Activated CD8-positive, alpha-beta T cell treated with anti-CD3 and anti-CD28 coated beads for 36 hours (primary cell): ENCODE measurements at regions not wholly inside any gene's neighbourhood (a gene's known extent, or its start where the extent isn't known, plus 50 kb on each side); places are given as distances from the start of the nearest gene placed in this dataset.

Experiments
- ATAC-seq: fragments of 200-7000 bp; cut with Tn5 transposase; one replicate; pipeline ENCODE4 v1.10.0; 2021; ENCODE audit warnings: mild to moderate bottlenecking, moderate library complexity
- CTCF ChIA-PET: fragments of 350-600 bp; sonication (Branson Sonifier 250); formaldehyde crosslinking; loops from one replicate; lab custom pipeline; 2021; ENCODE audit warnings: antibody characterized with exemption; lab: Charles Lee
- POLR2A ChIA-PET: fragments of 350-600 bp; sonication (Branson Sonifier 250); formaldehyde crosslinking; loops from one replicate; lab custom pipeline; 2021; ENCODE audit warnings: antibody characterized with exemption; lab: Charles Lee
- DNase-seq: peaks from one replicate; pipeline ENCODE4 v3.0.0-alpha.2; 2020
- H3K27ac Mint-ChIP-seq: one replicate; pipeline ENCODE4 v1.8.0; 2021; ENCODE audit warnings: mild to moderate bottlenecking, mixed read lengths
- H3K27me3 Mint-ChIP-seq: one replicate; pipeline ENCODE4 v1.8.0; 2021; ENCODE audit warnings: mixed read lengths
- H3K36me3 Mint-ChIP-seq: one replicate; pipeline ENCODE4 v1.8.0; 2021; ENCODE audit warnings: low read depth, mixed read lengths
- H3K4me1 Mint-ChIP-seq: one replicate; pipeline ENCODE4 v1.8.0; 2021; ENCODE audit warnings: low read depth, mixed read lengths
- H3K4me3 Mint-ChIP-seq: one replicate; pipeline ENCODE4 v1.8.0; 2021; ENCODE audit warnings: mild to moderate bottlenecking, moderate library complexity, mixed read lengths
- H3K9me3 Mint-ChIP-seq: one replicate; pipeline ENCODE4 v1.8.0; 2021; ENCODE audit warnings: mixed read lengths
- intact Hi-C: fragments of 100-400 bp; cut with micrococcal nuclease; formaldehyde crosslinking; loops from one replicate; pipeline ENCODE4 v1.10.0; 2022
- TF ChIP-seq, protein P1 (sequence below): fragments of 200-600 bp; IDR thresholded peaks from one replicate; pipeline ENCODE4 v1.8.0; 2022; ENCODE audit warnings: antibody characterized with exemption, mild to moderate bottlenecking

DNA sequence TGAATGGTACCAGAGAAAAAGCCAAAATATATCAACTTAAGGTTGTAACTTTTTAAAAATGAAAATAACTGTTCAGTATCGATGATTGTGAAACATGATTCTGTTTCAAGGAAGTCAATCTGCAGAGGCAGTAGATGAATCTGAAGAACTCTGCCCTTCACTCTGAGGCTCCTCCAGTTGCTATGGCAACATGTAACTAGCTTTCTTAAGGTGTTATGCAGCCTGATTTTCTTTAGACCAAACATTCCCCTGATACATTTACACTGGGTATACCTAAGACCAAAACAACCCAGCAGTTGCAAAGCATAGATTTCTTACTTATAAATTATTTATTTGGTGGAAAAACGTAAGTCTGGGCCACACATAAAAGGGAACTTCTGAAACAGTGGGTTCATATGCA is 133.6 kb upstream of the RASGEF1B start:
- ATAC-seq (no peak), DNase-seq (no peak)
- Mint-ChIP-seq H3K4me1 (peaks cover 8% of the 10 kb centered on the region), H3K27me3 (no peaks in the 10 kb centered on the region), H3K36me3 (no peaks in the 10 kb centered on the region), H3K9me3 (no peaks in the 10 kb centered on the region), H3K4me3 (no peak overlapping the region), H3K27ac (no peak overlapping the region)
- TF ChIP-seq, protein P1, sequence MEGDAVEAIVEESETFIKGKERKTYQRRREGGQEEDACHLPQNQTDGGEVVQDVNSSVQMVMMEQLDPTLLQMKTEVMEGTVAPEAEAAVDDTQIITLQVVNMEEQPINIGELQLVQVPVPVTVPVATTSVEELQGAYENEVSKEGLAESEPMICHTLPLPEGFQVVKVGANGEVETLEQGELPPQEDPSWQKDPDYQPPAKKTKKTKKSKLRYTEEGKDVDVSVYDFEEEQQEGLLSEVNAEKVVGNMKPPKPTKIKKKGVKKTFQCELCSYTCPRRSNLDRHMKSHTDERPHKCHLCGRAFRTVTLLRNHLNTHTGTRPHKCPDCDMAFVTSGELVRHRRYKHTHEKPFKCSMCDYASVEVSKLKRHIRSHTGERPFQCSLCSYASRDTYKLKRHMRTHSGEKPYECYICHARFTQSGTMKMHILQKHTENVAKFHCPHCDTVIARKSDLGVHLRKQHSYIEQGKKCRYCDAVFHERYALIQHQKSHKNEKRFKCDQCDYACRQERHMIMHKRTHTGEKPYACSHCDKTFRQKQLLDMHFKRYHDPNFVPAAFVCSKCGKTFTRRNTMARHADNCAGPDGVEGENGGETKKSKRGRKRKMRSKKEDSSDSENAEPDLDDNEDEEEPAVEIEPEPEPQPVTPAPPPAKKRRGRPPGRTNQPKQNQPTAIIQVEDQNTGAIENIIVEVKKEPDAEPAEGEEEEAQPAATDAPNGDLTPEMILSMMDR: no peak
- intact Hi-C loops: no loop called here
- ChIA-PET CTCF (no interaction called here), POLR2A (no interaction called here)

DNA sequence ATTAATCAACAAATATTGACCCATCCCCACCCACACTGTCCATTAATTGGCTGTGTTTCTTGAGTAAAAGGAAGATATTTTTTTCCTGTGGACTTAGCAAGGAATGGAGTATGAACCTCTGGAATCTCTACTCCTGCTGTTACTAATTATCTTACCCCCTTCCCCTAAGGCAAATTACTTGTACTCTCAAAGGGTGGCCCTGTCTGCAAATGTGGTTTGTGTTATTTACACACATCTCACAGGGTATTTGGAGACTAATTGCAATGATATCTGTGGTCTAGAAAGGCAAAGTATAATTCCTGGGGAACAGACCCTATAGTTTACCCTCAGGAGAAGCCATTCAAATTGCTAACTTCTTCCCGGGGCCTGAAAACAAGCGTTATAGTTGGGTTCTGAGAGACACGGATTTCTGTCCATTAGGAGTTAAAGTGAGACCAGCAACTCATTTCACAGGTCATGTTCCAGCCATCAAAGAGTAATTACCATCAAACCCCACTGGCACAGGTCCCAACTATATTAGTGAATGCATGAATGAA is 133.0 kb upstream of the RASGEF1B start:
- ChIA-PET CTCF (no interaction called here), POLR2A (no interaction called here)
- Mint-ChIP-seq H3K27me3 (no peaks in the 10 kb centered on the region), H3K9me3 (no peaks in the 10 kb centered on the region), H3K27ac (no peak overlapping the region), H3K4me3 (no peak overlapping the region), H3K36me3 (no peaks in the 10 kb centered on the region), H3K4me1 (peaks cover 8% of the 10 kb centered on the region)
- intact Hi-C loops: no loop called here
- no peak for DNase-seq
- ATAC-seq: no peak
- TF ChIP-seq, protein P1: no peak

DNA sequence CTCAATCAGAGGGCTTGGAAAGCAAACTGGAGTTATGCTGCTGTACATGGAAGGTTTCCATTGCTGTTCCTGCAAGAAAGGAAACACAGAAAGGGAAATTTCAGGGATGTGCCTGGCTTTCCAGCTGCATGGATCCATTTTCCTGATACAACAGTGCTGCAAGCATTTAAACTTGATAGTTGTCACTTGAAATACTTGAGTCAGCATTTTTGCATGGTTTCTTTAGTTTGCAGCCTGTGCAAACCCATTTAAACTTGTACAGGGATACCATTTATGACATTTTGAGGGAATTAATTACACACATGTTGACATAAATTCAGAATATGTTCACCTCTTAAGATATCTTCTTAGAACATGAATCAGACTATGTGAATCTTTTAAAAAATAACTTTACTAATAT is 131.1 kb upstream of the RASGEF1B start:
- TF ChIP-seq, protein P1: no peak
- H3K27me3 Mint-ChIP-seq: no peaks in the 10 kb centered on the region
- intact Hi-C loops: no loop called here
- H3K9me3 Mint-ChIP-seq: no peaks in the 10 kb centered on the region
- no peak for DNase-seq
- peaks cover 8% of the 10 kb centered on the region for H3K4me1 Mint-ChIP-seq
- ChIA-PET CTCF (no interaction called here), POLR2A (no interaction called here)
- H3K27ac Mint-ChIP-seq: no peak overlapping the region
- H3K4me3 Mint-ChIP-seq: no peak overlapping the region
- H3K36me3 Mint-ChIP-seq: no peaks in the 10 kb centered on the region
- ATAC-seq: no peak

DNA sequence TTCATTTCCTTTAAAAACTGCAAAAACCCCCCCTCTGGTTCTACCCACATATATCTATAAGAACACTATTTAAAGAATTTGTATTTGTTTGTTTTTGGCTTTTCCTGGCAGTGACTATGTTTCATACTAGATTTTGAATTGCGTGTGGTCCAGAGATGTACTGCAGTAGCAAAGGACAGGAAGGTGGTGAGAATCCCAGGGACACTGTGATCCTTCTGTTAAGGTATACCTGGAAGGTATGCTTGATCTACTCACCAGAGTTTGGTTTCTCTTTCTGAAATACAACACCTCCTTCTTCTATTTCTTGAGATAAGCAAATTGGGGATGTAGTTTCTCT is 129.6 kb upstream of the RASGEF1B start:
- intact Hi-C loops: no loop called here
- no peak for DNase-seq

DNA sequence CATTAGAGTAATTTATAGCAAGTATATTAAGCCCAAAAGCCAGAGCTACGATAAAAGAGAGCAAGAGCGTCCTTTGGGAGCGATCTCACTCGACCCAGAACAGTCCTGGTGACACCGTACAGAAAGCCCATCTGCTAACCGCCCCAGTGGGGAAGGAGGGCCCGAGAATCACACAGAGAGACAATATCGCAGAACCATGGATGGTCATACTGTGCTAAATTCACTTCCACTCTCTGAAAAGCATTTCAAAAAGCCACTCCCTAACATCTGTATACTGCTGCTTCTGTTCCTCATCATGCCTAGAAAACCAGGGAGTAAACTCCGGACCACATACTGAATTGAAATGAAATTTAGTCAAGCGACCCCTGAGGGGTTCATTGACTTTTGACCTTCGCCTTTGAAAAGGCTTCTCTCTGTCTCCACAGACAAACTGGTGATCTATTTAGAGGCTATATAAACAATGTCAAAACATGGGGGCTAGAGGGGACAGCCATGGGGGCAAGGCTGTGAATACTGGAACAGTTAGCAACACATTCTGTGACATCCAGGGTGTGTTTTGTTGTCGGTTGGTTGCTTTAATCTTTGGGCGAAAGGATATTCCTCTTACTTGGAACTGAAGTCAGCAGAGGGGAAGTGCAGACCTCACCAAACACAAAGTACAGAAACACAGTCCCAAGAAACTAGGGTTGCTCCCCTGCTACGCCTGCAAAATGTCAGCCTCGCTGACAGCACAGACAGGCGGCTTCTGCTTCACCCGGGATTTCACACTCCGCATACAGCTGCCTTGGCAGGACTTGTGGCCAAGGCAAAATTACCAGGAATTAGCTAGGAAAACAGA is 129.0 kb upstream of the RASGEF1B start:
- Mint-ChIP-seq H3K9me3 (no peaks in the 10 kb centered on the region), H3K27ac (no peak overlapping the region), H3K4me3 (no peak overlapping the region), H3K4me1 (peaks cover 7% of the 10 kb centered on the region), H3K27me3 (no peaks in the 10 kb centered on the region), H3K36me3 (no peaks in the 10 kb centered on the region)
- POLR2A ChIA-PET: no interaction called here
- CTCF ChIA-PET: no interaction called here
- no peak for DNase-seq
- ATAC-seq: no peak
- intact Hi-C loops: no loop called here
- TF ChIP-seq, protein P1: no peak

More for the DNA sequence above, 129.6 kb upstream of the RASGEF1B start:
- Mint-ChIP-seq H3K4me3 (no peak overlapping the region), H3K27me3 (no peaks in the 10 kb centered on the region), H3K36me3 (no peaks in the 10 kb centered on the region), H3K9me3 (no peaks in the 10 kb centered on the region), H3K27ac (no peak overlapping the region), H3K4me1 (peaks cover 2% of the 10 kb centered on the region)
- ATAC-seq: no peak
- POLR2A ChIA-PET: no interaction called here
- CTCF ChIA-PET: no interaction called here
- TF ChIP-seq, protein P1: no peak
